Kasumi-1 (cell line): ENCODE measurements at regions not wholly inside any gene's neighbourhood (a gene's known extent, or its start where the extent isn't known, plus 50 kb on each side); places are given as distances from the start of the nearest gene placed in this dataset.
"Not testable (repeated sequence)": the region's sequence is repeated elsewhere in the genome, so short reads cannot be mapped to it uniquely, and the experiment has no call there.

ENCODE experiments used
- DNase-seq, 2 experiments: peaks; one replicate each; lab custom pipeline; 2025; lab: John Stamatoyannopoulos, UW

DNA sequence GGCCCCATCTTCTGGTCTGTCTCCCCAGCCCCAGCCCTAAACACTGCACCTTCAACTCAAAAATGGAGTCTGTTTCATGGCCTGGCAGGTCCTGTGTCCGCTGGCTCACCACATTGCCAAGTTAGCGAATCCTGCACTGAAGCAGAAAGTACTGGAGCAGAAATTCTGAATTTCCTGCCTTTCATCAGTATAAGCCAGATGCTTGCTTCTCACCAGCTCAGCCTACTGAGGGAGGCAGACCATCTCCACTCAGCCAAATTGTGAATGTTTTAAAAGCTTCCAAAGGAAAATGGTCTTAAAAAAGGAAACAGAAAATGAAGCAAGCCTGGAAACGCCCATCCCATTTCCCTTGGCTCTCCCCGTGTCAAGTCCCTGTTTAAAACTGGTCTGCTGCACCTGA is 157.8 kb downstream of the C1D start:
- DNase-seq, result no peak

DNA sequence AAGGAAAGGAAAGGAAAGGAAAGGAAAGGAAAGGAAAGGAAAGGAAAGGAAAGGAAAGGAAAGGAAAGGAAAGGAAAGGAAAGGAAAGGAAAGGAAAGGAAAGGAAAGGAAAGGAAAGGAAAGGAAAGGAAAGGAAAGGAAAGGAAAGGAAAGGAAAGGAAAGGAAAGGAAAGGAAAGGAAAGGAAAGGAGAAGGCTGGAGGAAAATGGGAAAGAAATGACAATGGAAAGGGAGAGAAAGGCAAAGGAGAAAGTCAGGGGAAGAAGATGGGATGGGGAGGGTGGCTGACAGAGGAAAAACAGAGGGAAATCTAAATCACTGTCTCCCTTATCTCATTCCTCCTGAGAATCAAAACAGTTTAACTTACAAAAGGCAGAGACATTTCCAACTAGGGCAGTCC is 156.3 kb downstream of the C1D start:
- not testable (repeated sequence) for DNase-seq

DNA sequence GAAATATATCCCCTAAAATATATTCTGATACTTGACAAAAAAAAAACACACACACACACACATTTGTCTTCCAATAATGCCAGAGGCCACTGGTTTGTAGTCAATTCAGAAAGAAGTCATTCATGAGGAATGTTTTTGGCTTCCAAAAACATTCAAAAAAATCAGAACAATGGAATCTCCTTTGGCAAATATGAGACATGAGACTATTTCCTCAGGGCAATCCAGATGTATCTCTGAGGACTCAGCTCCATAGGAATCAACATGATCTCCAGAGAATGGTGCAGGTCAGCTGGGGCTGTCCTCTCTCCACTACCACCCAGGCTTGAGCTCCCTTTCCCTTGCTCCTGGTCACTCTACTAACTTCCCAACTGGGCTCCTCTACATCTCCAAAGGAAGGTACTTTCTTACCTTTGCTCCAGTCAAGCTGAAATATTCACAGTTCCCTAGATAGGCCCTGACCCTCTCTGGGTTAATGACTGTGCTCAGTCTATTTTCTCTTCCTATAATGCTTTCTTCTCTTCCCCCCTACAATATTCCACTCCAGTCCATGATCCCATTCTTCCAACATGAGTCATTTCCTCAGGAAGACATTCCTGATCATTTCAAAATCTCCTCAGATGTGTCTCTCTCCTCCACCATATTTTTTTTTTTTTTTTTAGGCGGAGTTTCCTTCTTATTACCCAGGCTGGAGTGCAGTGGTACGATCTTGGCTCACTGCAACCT is 145.3 kb downstream of the C1D start:
- no peak for DNase-seq

DNA sequence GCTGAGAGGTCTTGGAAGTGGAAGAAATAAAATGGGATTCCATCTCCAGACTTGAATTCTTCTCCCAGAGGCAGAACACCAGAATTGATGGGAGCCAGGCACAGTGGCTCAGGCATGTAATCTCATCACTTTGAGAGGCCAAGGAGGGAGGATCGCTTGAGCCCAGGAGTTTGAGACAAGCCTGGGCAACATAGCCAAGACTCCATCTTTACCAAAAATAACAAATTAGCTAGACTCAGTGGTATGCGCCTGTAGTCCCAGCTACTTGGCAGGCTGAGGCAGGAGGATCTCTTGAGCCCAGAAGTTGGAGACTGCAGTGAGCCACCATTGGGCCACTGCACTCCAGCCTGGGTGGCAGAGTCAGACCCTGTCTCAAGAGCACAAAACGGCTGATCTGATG is 144.3 kb downstream of the C1D start:
- DNase-seq, result no peak

DNA sequence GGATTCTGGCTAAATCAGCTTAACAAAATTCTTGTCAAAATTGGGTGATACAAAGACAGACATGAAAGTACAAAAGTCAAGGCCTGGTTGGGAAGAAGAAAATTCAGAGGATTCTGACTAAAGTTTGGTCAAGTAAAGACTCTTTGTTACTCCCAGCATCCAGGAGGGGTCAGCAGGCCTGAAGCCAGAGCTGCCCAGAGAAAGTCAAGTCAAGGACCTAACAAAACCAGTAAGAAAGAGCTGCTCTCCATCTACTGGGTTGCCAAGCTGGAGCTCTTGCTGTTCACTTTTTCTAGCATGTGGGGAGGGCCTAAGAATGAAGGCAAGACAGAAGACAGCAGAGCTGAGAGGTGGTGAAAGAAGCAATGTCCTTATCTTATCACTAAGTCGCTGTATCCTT is 143.3 kb downstream of the C1D start:
- no peak for DNase-seq

DNA sequence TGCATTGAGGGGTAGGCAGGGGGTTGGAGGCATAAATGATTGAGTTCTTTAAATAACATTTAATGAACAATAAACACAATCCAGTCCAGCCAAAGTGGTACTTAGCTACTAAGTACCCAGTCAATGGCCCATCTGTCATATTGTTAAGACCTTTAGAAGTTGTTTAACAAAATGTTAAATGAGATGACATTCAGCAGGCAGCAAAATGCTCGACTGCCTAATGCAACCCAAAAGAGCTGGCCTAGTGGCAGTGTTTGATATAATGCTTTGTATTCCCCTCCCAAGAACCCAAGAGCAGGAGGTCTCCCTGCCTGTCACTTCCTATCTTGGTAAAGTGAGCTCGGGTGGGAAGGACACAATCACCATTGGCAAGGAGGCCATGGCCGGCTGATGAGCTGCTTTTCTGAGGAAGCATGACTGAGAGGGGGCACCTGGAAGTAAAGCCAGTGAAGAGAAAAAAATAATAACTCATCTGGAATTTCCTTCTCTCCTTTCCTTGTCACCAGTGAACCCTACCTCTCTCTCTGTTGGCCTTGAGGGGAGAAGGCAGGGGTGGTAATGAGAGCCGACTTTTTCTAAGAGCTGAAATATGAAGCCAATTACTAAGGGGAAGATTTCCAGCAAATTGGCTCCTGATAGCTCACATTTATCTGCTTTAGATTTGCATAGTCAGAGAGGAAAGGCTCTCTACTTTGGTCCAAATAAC is 140.6 kb downstream of the C1D start:
- no peak for DNase-seq

DNA sequence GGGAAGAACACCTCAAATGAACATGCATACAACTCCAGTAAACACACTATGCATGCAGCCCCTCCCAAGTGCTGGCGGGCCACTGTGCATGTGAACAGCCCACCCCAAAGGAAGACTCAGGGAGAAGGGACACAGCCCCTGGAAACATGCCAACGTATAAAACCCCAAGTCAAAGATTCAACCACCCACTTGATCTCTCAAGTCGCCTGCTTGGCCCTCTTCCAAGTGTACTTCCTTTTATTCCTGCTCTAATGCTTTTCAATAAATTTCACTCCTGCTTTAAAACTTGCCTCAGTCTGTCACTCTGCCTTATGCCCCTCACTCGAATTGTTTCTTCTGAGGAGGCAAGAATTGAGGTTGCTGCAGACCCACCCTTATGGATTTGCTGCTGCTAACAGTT is 139.1 kb downstream of the C1D start:
- DNase-seq, result peak; percentile 24 to 32

DNA sequence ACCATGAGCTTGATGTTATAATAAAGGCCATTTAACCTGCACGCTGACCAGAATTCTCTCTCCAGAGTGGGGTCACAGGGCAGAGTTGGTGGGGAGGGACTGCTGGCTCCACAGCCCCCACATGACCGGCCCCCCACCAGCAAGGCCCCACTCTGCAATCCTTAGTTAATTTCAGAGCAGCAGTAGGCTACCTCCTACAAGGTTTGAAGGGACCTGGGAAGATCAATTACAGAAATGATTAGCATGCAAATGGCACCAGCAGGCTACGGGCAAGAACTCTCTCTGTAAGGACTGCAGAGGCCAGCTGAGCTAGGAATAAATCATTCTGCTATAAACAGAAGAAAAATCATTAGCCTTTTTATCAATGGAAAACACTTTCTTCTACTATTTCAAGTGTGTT is 135.3 kb downstream of the C1D start:
- no peak for DNase-seq

DNA sequence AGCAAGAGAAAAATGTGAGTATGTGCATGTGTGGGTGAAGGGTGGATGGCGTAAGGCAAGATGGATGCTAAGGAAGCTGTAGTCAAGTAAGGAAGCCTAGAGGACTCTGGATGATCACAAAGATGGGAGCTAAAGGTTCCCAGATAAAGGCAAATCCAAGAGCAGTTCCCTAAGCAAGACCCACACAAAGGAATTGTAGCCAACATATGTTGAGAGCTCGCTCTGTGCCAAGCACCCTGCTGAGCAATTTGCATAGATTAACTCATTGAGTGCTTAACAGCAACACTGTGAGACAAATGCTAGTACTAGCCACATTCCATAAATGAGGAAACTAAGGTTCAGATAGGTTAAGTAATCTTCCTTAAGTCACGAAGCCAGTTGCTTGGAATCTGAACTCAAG is 132.6 kb downstream of the C1D start:
- no peak for DNase-seq

DNA sequence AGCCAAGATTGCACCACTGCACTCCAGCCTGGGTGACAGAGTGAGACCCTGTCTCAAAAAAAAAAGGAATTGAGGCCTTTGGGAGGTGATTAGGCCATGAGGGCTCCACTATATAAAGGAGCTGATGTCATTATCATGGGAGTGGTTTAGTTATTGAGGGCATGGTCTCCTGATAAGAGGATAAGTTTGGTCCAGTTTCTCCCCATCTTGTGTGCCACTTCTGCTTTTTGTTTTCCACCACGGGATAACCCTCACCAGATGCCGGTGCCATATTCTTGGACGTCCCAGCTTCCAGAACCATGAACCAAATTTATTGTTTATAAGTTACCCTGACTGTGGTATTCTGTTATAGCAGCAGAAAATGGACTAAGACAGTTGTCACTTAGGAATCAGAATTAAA is 125.8 kb downstream of the C1D start:
- no peak for DNase-seq

DNA sequence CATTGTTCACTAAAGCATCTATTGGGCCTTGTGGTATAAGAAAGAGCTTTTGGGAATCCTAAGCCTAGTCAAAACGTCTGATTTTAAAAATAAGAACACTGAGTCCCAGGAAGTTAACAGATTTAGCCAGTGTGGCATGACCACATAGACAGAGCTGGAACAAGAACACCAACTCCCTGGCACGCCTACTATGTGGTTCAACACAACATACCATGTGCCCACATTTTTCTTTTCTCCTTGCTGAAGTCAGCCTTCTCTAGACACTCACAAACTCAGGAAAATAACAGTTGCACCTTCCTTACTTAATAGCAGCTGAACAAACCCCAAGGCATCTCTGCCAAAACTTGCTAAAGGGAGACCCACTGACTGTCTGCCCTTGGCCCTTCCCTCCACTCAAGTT is 124.8 kb downstream of the C1D start:
- no peak for DNase-seq

DNA sequence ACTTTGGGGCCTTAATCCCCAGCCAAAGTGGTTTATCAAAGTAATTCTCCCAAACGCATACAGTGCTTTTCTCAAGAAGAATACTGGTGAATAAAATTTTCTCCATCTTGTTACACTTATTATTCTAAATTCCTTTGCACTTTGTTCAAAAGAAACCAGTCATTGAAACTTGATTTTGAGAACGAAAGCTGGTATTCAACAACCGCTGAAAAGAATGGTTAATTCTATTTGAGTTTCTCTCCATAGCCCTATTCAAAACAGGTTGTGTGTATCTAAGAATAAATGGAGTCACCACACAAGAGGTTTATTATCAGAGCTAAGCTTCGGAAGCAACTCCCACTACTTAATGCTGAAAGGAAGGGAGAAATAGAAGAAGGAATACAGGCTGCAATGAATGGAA is 117.7 kb downstream of the C1D start:
- DNase-seq, result no peak

DNA sequence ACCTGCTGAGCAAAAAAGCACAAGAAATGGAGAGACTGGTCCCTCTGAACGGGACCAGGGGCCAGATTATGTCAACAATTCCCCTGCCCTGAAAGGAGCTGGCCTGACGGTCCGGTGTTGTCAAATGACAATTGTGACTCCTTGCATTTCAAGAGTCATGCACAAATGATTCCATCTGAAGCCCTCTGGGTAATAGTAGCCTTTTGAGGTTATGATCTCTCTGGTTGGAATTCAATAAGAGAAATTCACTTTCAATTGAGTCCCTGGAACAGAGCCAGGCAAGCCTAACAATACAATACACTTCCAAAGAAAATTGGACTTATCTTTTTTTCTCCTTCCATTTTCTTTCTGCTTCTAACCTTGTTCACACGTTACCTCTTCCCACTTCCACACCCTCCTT is 116.9 kb downstream of the C1D start:
- no peak for DNase-seq

DNA sequence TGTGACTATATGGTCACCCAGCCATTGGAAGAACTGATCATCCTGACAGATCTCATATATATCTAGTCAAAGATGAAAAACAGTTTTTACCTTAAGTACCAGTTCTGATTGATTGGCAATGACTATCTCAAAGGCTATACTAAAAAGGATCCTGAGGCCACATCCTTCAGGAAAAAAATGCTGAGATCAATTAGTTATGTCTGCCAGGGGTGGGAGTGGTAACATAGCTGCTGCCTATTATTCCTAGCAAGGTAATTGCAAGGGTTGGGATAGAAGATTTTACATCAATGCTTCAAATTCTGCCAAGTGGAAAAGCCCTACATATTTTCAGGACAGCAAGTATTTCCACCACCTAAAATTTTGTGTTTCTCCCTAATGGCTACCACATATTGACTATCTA is 114.7 kb downstream of the C1D start:
- no peak for DNase-seq

DNA sequence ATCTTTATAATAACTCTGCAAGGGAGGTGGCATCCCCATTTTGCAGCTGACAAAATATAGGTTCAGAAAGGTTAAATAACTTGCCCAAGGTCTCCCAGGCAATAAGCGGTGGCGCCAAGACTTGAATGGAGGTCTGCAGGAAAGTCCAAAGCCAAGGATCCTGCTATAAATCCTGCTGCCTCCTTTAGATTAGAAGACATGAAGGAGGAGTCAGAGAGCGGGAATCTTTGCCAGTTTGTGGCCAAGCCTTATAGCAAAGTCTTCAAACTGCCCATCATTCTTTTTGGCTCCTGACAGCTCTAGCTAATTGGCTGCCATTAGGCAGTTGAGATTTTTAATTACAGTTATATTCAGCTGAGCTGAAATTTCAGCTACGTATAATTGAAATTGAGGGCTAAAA is 114.3 kb downstream of the C1D start:
- DNase-seq, result no peak

DNA sequence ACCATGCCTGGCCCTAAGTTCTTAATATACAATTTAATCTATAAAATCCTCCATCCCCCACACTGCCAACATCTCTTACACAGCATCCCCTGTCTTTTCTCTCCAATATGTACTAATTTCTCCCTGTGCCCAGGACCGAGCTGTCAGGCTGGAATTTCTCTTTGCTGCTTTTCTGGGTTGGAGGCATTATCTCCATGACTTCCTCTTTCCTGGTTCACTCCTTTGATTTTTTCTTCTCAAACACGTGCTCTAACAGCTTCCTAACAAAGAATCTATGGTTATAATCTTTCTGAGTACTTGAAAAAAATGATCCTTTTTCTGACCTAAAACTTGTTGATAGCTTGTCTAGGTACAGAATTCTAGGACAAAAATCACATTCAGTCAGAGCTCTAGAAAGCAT is 112.8 kb downstream of the C1D start:
- DNase-seq, result no peak

DNA sequence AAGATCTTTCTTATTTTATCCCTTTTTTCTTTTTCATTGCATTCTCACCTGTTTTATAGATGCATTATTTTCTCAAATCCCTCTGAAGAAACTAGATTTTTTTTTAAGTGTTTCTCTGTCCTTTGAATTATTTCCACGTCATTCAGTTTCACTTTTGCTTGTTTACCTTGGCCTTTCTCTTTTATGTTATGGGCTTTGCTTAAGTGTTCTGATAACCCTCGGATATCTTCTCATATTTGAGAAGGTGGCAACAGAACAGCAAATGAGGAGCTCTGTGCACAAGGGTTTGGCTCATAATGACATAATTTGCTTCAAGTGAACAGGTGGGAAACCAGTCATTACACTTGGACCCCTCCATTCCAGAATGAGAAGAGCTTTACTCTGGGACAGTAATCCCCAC is 111.9 kb downstream of the C1D start:
- no peak for DNase-seq

DNA sequence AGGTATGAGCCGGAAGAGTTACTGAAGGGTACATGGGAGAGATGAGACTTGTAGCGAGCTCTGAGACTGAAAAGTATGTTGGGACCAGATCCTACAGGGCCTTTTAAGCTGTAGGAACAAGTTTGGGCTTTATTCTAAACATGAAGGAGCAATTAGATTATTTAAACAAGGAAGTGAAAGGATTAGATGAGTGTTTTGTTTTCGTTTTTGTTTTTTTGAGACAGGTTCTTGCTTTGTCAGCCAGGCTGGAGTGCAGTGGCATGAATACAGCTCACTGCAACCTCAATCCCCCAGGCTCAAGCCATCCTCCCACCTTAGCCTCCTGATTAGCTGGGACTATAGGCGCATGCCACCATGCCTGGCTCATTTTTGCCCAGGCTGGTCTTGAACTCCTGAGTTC is 110.7 kb downstream of the C1D start:
- no peak for DNase-seq

DNA sequence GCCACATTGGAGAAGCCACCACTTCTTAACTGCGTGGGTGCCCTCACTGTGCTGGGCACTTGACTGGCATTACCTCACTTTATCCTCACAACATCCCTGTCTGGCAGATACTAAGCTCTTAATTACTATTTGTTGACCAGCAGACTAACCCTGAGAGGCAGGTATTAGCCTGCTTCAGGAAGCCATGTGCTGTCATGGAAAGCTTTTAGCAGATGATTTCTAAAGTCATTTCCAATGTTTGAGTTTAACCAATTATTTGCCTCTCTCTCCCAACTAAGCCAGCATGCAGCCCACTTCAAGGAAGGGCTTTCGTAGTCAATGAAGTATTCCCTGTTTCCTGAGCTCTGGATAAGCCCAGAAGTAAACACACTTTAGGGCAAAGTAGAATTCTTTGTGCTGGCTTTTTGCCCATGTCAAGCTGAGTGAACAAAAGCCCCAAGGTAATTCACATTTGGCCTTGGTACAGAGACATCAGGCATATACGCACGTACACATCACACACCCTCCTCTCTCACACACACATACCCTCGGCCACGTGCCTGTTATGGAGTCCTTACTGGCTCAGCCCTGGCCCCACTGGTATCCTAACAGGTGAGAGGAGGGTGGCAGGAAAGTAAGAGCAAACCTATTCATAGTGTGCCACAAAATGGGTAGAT is 108.6 kb downstream of the C1D start:
- no peak for DNase-seq

DNA sequence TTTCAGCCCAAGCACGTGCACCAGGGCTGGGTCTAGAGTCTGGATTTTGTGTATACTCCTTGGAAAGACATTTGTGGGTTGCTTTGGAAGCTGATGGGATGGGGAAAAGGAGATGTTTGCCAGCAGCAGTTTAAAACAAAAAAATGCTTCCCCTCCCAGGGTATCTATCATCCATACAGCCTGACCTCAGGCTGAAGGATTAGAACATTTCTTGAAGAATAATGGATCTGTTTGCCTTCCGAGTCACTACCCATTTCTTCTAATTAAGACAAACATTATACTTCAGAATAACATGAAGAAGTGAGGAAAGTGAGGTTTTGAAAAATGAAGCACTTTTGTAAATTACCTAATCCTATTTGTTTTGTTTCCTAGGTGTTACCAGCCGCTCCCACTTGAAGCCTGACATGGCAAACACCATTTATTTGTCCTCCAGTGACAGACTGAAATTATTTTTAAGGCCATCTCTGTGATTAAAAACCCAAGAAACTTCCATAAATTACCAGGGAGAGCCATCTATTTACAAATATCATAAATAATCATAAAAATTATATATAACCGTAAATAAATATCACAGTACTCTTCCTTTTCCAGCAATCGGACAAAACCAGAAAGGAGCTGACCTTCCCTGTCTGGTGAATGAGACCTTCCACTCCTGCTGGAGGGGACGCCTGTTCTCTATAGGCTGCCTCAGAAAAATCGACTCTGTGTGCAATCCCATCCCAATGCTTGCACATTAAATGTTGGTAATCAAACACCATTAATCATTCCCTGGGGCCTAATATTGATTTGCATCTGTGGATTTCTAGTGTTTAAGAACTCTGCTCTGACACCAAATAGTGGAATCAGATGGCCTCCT is 106.8 kb downstream of the C1D start:
- no peak for DNase-seq

DNA sequence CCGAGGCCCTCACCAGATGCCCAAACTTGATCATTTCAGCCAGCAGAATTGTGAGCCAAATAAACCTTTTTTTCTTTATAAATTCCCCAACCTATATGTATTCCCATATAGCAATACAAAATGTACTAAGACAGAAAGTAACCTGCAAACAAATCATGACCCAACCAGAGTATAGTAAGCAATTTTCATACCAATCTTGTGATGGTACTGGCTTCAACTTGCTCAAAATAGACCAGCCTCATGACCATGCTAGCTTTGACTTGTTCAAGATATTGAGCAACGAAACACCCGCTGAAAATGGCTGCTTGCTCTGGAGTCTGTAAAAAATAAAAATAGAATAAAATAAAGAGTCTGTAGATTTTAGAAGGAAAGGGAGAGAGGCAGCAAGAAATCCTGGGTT is 97.6 kb downstream of the C1D start:
- no peak for DNase-seq

DNA sequence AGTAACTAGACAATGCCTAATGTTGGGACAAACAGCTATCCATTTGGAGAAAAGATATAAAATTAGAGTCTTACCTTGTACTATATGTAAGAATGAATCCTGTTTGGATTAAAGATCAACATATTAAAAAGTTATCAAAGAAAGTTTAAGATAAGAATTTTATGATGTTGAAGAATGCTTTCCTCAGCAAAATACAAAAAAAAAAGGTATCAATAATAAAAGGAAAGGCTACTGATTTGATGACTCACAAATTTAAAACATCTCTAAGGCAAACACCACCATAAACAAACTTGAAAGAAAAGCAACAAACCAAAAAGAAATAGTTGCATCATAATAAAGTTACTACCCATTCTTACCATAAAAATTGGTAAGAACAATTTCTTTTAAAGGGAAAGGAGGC is 92.7 kb downstream of the C1D start:
- DNase-seq, result no peak

DNA sequence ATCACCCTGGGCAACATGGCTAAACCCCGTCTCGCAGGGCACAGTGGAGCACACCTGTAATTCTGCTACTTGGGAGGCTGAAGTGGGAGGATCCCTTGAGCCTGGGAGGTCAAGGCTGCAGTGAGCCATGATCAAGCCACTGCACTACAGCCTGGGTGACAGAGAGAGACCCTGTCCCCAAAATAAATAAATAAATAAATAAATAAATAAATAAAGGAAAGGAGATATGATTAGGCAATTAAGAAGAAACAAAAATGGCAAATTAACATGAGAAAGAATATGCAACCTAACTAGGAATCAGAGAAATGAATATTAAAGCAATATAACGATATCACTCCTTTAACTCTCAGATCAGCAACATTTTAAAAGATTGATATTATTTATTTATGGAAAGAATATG is 92.3 kb downstream of the C1D start:
- DNase-seq, result no peak
